Upper lobe of left lung (tissue), 4 donors: ENCODE measurements at regions not wholly inside any gene's neighbourhood (a gene's known extent, or its start where the extent isn't known, plus 50 kb on each side); places are given as distances from the start of the nearest gene placed in this dataset.

Source experiments
- EP300 ChIP-seq, 4 donors: sonication (generic); formaldehyde crosslinking; IDR thresholded peaks; one replicate each; pipeline ENCODE4 v1.5.1; 2017; ENCODE audit warnings: antibody characterized with exemption in 4 of 4, control low read depth in 2 of 4
- POLR2A ChIP-seq, 4 donors: fragments of 450-650 bp; IDR thresholded peaks; one replicate each; pipeline ENCODE4 v1.5.1; 2016 to 2017; ENCODE audit warnings: antibody characterized with exemption in 4 of 4, mild to moderate bottlenecking in 2 of 4
- POLR2AphosphoS5 ChIP-seq, 2 donors: sonication (generic); formaldehyde crosslinking; IDR thresholded peaks; one replicate each; pipeline ENCODE4 v1.5.1; 2017; ENCODE audit warnings: antibody characterized with exemption in 2 of 2
- TF ChIP-seq, protein P1 (sequence below), 6 experiments: fragments of 450-650 bp in 4 of 6; fragments of 200-600 bp in 2 of 6; sonication (generic) in 2 of 6; IDR thresholded peaks; one replicate each; pipeline ENCODE4 v1.5.1; 2016 to 2019; ENCODE audit warnings: antibody characterized with exemption in 6 of 6

GRCh38 chr18:43934781-43935471 lies 657.6 kb upstream of the SYT4 start:
- TF ChIP-seq, protein P1, sequence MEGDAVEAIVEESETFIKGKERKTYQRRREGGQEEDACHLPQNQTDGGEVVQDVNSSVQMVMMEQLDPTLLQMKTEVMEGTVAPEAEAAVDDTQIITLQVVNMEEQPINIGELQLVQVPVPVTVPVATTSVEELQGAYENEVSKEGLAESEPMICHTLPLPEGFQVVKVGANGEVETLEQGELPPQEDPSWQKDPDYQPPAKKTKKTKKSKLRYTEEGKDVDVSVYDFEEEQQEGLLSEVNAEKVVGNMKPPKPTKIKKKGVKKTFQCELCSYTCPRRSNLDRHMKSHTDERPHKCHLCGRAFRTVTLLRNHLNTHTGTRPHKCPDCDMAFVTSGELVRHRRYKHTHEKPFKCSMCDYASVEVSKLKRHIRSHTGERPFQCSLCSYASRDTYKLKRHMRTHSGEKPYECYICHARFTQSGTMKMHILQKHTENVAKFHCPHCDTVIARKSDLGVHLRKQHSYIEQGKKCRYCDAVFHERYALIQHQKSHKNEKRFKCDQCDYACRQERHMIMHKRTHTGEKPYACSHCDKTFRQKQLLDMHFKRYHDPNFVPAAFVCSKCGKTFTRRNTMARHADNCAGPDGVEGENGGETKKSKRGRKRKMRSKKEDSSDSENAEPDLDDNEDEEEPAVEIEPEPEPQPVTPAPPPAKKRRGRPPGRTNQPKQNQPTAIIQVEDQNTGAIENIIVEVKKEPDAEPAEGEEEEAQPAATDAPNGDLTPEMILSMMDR (IDR thresholded peaks at IDR 0.05), result no peak
- TF ChIP-seq EP300 (IDR thresholded peaks at IDR 0.05) (no peak), POLR2A (IDR thresholded peaks at IDR 0.05) (no peak), POLR2AphosphoS5 (IDR thresholded peaks at IDR 0.05) (no peak)
